Posterior cingulate gyrus (tissue), 11 donors: ENCODE measurements at regions not wholly inside any gene's neighbourhood (a gene's known extent, or its start where the extent isn't known, plus 50 kb on each side); places are given as distances from the start of the nearest gene placed in this dataset.

Experiments
- DNase-seq, 10 donors: peaks; one replicate each; pipeline versions ENCODE4 v3.0.0 to v3.0.0-alpha.2; 2020 to 2021; ENCODE audit warnings: mixed read lengths in 3 of 10
- intact Hi-C: fragments of 100-400 bp; cut with DNase I; formaldehyde crosslinking; loops from one replicate; pipeline ENCODE4 v1.15.1; 2023

GRCh38 chr3:189038773-189039745, 132.7 kb upstream of the TPRG1 start:
- intact Hi-C loops: no loop called here
- DNase-seq: no peak

GRCh38 chr3:189040656-189041335, 131.0 kb upstream of the TPRG1 start:
- intact Hi-C loops: no loop called here

GRCh38 chr3:189041482-189042090, 130.2 kb upstream of the TPRG1 start:
- intact Hi-C loops: no loop called here
- DNase-seq: no peak

More at GRCh38 chr3:189040656-189041335, 131.0 kb upstream of the TPRG1 start:
- no peak for DNase-seq

- intact Hi-C loops: no loop called here
- DNase-seq: no peak
Observed at GRCh38 chr3:189042832-189043231, 128.9 kb upstream of the TPRG1 start.

GRCh38 chr3:189049458-189050236, 122.1 kb upstream of the TPRG1 start:
- intact Hi-C loops: no loop called here
- no peak for DNase-seq

GRCh38 chr3:189053322-189053721, 118.4 kb upstream of the TPRG1 start:
- DNase-seq: no peak
- intact Hi-C loops: no loop called here

- intact Hi-C loops: loop anchor here (5.0 kb wide), 1 partner anchor 1729 kb away; no protein-coding TSS in a partner anchor
- DNase-seq: no peak
Observed at GRCh38 chr3:189056646-189057335, 115.0 kb upstream of the TPRG1 start.

- DNase-seq: no peak
- intact Hi-C loops: loop anchor here (5.0 kb wide), 1 partner anchor 1730 kb away; no protein-coding TSS in a partner anchor
Observed at GRCh38 chr3:189057369-189057768, 114.4 kb upstream of the TPRG1 start.

- intact Hi-C loops: loop anchor here (5.0 kb wide), 1 partner anchor 1731 kb away; no protein-coding TSS in a partner anchor
- no peak for DNase-seq
Observed at GRCh38 chr3:189058071-189058470, 113.7 kb upstream of the TPRG1 start.

GRCh38 chr3:189070965-189071364, 100.8 kb upstream of the TPRG1 start:
- intact Hi-C loops: no loop called here

GRCh38 chr3:189071446-189071845, 100.3 kb upstream of the TPRG1 start:
- intact Hi-C loops: no loop called here
- no peak for DNase-seq

More at GRCh38 chr3:189070965-189071364, 100.8 kb upstream of the TPRG1 start:
- no peak for DNase-seq

- intact Hi-C loops: no loop called here
Observed at GRCh38 chr3:189076449-189076848, 95.3 kb upstream of the TPRG1 start.

GRCh38 chr3:189080745-189081144, 91.0 kb upstream of the TPRG1 start:
- no peak for DNase-seq
- intact Hi-C loops: no loop called here

More at GRCh38 chr3:189076449-189076848, 95.3 kb upstream of the TPRG1 start:
- no peak for DNase-seq

GRCh38 chr3:189082666-189083427, 88.9 kb upstream of the TPRG1 start:
- intact Hi-C loops: no loop called here
- DNase-seq: peak in 1 of 10 donors; percentile 64

GRCh38 chr3:189084620-189085019, 87.2 kb upstream of the TPRG1 start:
- intact Hi-C loops: no loop called here
- no peak for DNase-seq

GRCh38 chr3:189092547-189092946, 79.2 kb upstream of the TPRG1 start:
- no peak for DNase-seq
- intact Hi-C loops: no loop called here

GRCh38 chr3:189094539-189094938, 77.2 kb upstream of the TPRG1 start:
- intact Hi-C loops: no loop called here
- DNase-seq: no peak

GRCh38 chr3:189096092-189096491, 75.7 kb upstream of the TPRG1 start:
- intact Hi-C loops: no loop called here
- no peak for DNase-seq

GRCh38 chr3:189099031-189099471, 72.7 kb upstream of the TPRG1 start:
- intact Hi-C loops: no loop called here
- no peak for DNase-seq
